ENCODE measurements at regions not wholly inside any gene's neighbourhood (a gene's known extent, or its start where the extent isn't known, plus 50 kb on each side); places are given as distances from the start of the nearest gene placed in this dataset.

- no peak for TF ChIP-seq CTCF (IDR thresholded peaks at IDR 0.05 in 8 of 11, conservative IDR thresholded peaks at IDR 0.05 in 3 of 11)
- H3K4me1 ChIP-seq, result no peaks in the 10 kb centered on the region
- intact Hi-C loops (cut with DNase I; ENCODE audit: low total_unique reads), result no loop called here
- peaks cover 0 to 32% (median 21%) of the 10 kb centered on the region in 8 donors for H3K9me3 ChIP-seq
- H3K27ac ChIP-seq, result no peak overlapping the region
- no peaks in the 10 kb centered on the region for H3K36me3 ChIP-seq
- DNase-seq, result no peak
- H3K27me3 ChIP-seq (replicated peaks in 1 of 7), result peaks cover 0 to 53% (median 5%) of the 10 kb centered on the region in 7 donors
- 68 to 82% (median 78%) methylated on average over 4 of the region's 4 CpGs for WGBS, 5 donors
- H3K4me3 ChIP-seq, result no peak overlapping the region
These were observed 397.7 kb upstream of the POU3F1 start for GRCh38 chr1:38444311-38444710.

GRCh38 chr1:38440402-38440801 lies 393.8 kb upstream of the POU3F1 start:
- H3K9me3 ChIP-seq, result peaks cover 0 to 34% (median 21%) of the 10 kb centered on the region in 8 donors
- intact Hi-C loops (cut with DNase I; ENCODE audit: low total_unique reads), result no loop called here
- no peaks in the 10 kb centered on the region for H3K4me1 ChIP-seq
- TF ChIP-seq POLR2AphosphoS5 (IDR thresholded peaks at IDR 0.05), result no peak
- H3K27me3 ChIP-seq (replicated peaks in 1 of 7), result peaks cover 0 to 30% (median 5%) of the 10 kb centered on the region in 7 donors
- no peak for DNase-seq
- H3K36me3 ChIP-seq, result no peaks in the 10 kb centered on the region
- H3K27ac ChIP-seq, result no peak overlapping the region
- H3K4me3 ChIP-seq, result no peak overlapping the region

- H3K4me1 ChIP-seq, result peaks cover 0 to 12% (median 0%) of the 10 kb centered on the region in 6 donors
- H3K9me3 ChIP-seq, result peaks cover 0 to 24% (median 19%) of the 10 kb centered on the region in 8 donors
- intact Hi-C loops (cut with DNase I; ENCODE audit: low total_unique reads), result no loop called here
- H3K4me3 ChIP-seq, result no peak overlapping the region
- TF ChIP-seq POLR2AphosphoS5 (IDR thresholded peaks at IDR 0.05), result no peak
- TF ChIP-seq POLR2A (IDR thresholded peaks at IDR 0.05), result no peak
- TF ChIP-seq CTCF (IDR thresholded peaks at IDR 0.05 in 8 of 11, conservative IDR thresholded peaks at IDR 0.05 in 3 of 11), result no peak
- WGBS, 5 donors, result 62 to 76% (median 67%) methylated on average over 4 of the region's 4 CpGs
- peak overlapping the region in 1 of 8 donors; percentile 38 for H3K27ac ChIP-seq
- DNase-seq, result no peak
- H3K36me3 ChIP-seq, result no peaks in the 10 kb centered on the region
- H3K27me3 ChIP-seq (replicated peaks in 1 of 7), result peaks cover 0 to 19% (median 0%) of the 10 kb centered on the region in 7 donors
These were observed 390.2 kb upstream of the POU3F1 start for GRCh38 chr1:38436749-38437148.

- Histone ChIP-seq H3K27ac (no peak overlapping the region), H3K4me3 (no peak overlapping the region), H3K27me3 (replicated peaks in 1 of 7) (peaks cover 0 to 19% (median 0%) of the 10 kb centered on the region in 7 donors), H3K36me3 (no peaks in the 10 kb centered on the region), H3K4me1 (peaks cover 0 to 12% (median 0%) of the 10 kb centered on the region in 6 donors), H3K9me3 (peaks cover 0 to 17% (median 11%) of the 10 kb centered on the region in 8 donors)
- intact Hi-C loops (cut with DNase I; ENCODE audit: low total_unique reads), result no loop called here
- WGBS, 5 donors, result 89 to 94% (median 93%) methylated on average over 9 of the region's 9 CpGs
- DNase-seq, result no peak
- no peak for TF ChIP-seq CTCF (IDR thresholded peaks at IDR 0.05 in 8 of 11, conservative IDR thresholded peaks at IDR 0.05 in 3 of 11)
- no peak for TF ChIP-seq POLR2AphosphoS5 (IDR thresholded peaks at IDR 0.05)
- TF ChIP-seq POLR2A (IDR thresholded peaks at IDR 0.05), result no peak
These were observed 389.4 kb upstream of the POU3F1 start for GRCh38 chr1:38436006-38436405.

All from spleen (tissue), 11 donors.